ENCODE measurements at regions not wholly inside any gene's neighbourhood (a gene's known extent, or its start where the extent isn't known, plus 50 kb on each side); places are given as distances from the start of the nearest gene placed in this dataset.

DNA sequence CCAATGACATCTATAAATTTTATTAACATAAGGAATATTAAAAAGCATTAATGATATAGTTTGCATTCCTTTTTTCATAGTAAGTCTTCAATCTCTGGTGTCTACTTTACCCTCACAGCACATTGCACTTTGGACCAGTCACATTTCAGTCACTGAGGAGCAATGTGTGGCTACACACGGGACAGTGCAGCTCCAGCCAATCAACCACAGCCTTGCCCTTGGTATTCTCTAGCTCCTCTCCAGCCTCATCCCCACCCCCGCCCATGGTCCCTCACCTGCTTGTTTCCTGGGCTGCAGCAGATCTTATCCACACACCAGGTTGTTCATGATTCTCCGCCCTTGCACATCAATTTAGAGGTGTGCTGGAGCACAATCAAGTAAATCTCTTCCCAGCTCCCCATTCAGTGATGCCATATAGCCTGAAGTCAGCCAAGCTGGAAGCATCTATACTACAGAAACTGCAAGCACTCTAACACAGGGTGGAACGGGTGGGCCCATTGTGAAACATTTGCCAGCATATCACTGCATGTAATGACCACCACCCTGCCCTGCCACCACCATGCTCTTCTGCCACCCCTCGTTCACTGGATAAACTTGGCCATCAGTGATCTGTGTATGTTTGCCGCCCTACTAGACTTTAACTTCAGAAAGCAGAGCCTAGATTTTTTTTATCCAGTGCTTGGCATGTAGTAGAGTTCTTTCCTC is 93.0 kb upstream of the SLC44A3 start:
- TF ChIP-seq EZH2 (IDR thresholded peaks at IDR 0.05; ENCODE audit: insufficient read depth, low read length): no peak
- TF ChIP-seq, protein P1, sequence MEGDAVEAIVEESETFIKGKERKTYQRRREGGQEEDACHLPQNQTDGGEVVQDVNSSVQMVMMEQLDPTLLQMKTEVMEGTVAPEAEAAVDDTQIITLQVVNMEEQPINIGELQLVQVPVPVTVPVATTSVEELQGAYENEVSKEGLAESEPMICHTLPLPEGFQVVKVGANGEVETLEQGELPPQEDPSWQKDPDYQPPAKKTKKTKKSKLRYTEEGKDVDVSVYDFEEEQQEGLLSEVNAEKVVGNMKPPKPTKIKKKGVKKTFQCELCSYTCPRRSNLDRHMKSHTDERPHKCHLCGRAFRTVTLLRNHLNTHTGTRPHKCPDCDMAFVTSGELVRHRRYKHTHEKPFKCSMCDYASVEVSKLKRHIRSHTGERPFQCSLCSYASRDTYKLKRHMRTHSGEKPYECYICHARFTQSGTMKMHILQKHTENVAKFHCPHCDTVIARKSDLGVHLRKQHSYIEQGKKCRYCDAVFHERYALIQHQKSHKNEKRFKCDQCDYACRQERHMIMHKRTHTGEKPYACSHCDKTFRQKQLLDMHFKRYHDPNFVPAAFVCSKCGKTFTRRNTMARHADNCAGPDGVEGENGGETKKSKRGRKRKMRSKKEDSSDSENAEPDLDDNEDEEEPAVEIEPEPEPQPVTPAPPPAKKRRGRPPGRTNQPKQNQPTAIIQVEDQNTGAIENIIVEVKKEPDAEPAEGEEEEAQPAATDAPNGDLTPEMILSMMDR (IDR thresholded peaks at IDR 0.05; ENCODE audit: insufficient read depth, low read depth, low read length): no peak
